ENCODE measurements at regions not wholly inside any gene's neighbourhood (a gene's known extent, or its start where the extent isn't known, plus 50 kb on each side); places are given as distances from the start of the nearest gene placed in this dataset.

GRCh38 chr11:97279341-97279740, 889.5 kb downstream of the JRKL start:
- no peak for DNase-seq (ENCODE audit: low read depth in 2 of 2)

DNA sequence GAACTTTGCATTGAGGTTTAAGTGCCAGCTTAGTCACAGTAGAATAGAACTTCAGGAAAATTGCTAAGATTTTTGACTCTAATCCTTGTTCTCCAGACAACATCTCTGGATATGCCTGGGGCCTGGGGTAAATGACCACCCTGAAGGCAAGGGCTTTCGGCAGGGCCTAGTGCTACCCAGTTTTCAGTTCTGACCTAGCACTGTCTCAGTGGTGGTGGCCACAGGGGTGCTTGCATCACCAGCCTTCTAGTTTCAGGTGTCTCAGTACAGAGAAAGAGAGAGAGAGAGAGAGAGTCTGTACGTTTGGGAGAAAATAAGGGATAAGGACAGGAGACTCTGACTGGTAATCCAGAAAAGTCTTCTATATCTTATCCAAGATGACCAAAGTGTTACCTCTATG, 890.5 kb downstream of the JRKL start:
- no peak for DNase-seq (ENCODE audit: low read depth in 2 of 2)

GRCh38 chr11:97289823-97290222, 900.0 kb downstream of the JRKL start:
- DNase-seq (ENCODE audit: low read depth in 2 of 2): no peak

DNA sequence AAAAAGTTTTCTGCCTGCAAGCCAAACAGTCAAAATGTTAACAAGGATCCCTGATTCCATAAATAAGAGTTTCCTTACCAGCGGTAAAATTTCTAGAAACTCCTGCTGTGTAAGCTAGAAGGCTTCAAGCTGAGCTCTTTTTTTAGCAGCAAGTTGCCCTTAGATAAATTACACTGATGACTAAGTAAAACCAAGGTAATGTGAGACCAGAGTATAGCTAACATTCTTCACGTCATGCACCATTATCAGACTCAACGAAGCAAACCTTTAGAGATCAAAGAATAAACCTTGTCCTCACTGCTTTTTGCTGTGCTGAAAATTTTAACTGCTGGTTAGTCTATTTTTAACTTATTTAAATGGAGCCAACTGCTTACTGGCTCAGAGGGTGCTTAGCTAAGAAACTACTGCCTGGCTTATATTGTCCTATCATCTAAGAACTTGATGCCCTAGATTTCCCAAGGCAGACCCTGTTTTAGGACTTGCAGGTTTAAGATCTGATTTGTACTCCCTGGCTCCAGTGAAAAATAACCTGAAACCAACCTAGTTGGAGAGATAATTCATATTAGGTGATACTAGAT, 900.7 kb downstream of the JRKL start:
- DNase-seq (ENCODE audit: low read depth in 2 of 2): no peak

DNA sequence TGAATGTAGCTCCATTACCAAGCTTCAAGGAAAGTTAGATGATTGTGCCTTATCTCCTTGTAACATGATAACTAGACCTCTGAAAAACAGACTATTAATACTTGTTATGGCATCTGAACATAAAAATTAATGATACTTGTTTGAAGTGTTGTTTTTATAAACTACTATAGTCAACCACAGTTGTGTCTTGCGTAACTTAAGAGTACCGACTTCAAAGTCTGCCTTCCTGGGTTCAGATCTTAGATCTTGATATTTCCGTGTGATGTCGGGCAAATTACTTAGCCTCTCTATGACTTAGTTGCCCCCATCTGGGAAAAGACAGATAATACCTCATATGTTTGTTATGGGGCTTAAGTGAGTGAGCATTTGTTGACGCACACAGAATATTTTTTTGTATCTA, 906.5 kb downstream of the JRKL start:
- DNase-seq (ENCODE audit: low read depth in 2 of 2): no peak

GRCh38 chr11:97309291-97309690, 919.5 kb downstream of the JRKL start:
- no peak for DNase-seq (ENCODE audit: low read depth in 2 of 2)

DNA sequence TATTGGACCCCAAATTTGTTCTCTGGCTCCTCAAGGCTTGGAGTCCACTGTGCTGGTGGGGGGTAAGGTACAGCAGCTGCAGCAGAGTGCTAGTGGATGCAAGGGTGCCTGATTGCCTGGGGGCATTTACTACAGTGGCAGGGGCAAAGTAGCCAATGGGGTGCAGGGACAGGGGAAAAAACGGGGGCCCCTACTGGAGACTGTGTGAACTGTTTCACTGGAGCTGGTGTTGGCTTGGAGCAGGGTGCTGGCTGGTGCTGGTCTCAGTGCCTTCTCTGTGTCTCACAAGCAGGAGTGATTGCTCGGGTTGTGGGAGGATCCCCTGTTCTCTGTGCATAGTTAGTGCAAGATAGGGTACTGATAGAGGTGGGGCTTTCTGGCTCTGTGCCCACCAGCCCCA, 935.9 kb downstream of the JRKL start:
- no peak for DNase-seq (ENCODE audit: low read depth in 2 of 2)

GRCh38 chr11:97332271-97332670, 942.5 kb downstream of the JRKL start:
- DNase-seq (ENCODE audit: low read depth in 2 of 2): no peak

GRCh38 chr11:97336064-97336463, 946.3 kb downstream of the JRKL start:
- DNase-seq (ENCODE audit: low read depth in 2 of 2): no peak

GRCh38 chr11:97345032-97345431, 955.2 kb downstream of the JRKL start:
- DNase-seq (ENCODE audit: low read depth in 2 of 2): no peak

DNA sequence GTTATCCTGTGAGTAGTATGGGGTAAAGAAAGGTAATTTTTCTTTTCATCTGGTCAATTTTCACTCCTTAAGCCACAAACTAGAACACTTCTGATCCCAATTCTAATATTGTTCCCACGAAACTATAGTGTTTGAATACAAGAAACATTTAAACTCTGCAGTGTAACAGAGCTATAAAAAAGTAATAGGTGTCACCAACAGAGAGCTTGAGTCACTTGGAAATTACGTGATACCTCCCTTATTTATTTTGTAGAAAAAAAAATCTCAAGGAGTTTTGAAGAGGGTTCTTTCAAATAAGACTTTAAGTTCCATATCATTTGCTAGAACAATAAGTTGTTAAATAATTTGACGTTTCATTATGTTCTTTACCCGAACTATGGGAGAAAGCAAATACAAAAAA, 959.4 kb downstream of the JRKL start:
- no peak for DNase-seq (ENCODE audit: low read depth in 2 of 2)

DNA sequence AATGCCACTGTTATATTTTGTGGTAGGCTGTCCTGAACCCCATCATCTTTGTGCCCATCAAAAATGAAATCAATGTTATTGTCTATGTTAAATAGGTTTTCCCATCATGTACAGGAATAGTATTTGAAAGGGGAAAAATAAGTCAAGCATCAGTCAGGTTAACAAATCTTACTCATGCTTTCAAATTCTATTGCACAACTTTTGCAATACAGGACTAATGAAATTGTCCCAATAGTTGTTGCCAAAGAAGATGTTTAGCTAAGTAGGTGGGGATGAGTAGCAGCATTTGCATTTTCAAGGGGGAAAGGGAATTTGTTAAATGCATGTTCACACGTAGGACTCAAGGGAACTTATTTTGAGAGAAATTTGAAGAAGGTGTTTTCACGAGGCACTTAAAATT, 962.1 kb downstream of the JRKL start:
- DNase-seq (ENCODE audit: low read depth in 2 of 2): no peak

DNA sequence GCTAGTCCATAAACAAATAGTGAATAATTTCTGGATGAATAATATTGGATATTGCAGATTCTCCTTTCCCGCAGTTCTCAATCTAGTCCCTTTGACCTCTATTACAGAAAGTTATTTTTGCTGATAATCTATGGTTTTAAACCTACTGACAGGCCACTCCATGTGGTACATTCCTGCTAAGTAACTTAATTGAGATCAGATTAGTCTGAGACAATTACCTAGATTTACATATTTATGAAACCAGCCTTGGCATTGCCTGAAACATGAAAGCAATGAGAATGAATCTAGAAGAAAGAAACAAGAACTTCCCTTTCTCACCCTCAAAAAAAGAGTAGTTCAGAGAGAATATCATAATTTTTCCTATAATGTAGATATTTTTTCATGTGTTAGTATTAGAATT, 964.2 kb downstream of the JRKL start:
- DNase-seq (ENCODE audit: low read depth in 2 of 2): no peak

DNA sequence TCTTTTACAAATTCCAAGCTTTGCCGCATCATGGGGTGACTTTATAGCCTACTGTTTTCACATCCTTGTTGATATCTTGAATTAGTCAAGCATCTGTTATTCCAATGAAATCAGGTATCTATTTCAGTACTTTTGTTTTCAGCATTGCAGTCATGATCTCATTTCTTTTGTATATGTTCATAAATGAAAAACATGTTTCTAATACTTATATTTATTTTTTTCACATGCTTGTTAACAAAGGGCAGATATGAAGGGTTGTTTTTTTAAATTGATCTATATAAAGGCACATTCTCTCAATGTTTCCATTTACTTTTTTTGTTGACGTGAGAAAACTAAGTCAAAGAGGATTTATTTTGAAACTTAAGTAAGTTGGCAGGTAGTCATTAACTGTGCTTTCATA, 964.8 kb downstream of the JRKL start:
- DNase-seq (ENCODE audit: low read depth in 2 of 2): no peak

DNA sequence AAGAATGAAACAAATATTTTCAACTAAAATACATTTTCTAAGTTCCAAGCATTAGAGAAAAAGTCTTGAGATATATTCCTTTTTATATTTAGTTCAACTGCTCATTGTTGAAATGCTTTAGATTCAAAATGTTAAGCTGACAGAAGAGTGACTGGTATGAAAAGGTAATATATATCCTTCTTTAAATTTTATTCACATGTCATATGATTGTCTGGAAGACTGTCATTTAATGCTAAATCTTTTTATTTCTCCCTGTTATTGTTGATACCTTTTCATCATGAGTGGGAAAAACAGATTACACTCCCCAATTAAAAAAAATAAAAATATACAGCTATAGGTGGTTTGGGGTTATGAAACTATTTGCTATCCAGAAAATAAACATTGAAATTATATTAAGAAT, 965.4 kb downstream of the JRKL start:
- DNase-seq (ENCODE audit: low read depth in 2 of 2): no peak

DNA sequence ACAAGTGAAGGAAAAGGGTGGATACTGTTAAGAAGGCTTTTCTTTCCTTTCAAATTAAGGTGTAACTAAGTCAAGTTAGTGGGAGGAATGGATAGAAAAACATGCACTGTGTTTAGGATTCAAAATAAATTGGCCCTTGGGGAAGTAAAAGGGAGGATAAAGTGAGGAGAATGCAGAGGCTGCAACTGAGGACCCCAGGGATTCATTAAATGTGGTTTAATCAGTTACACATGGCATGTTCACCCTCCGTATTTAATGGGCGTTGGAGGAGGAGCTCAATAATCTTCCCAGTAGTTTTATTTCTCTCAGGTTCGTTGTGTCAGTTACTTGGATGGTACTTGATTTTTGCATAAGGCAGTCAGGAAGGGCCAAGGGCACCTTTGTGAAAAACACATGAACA, 966.3 kb downstream of the JRKL start:
- DNase-seq (ENCODE audit: low read depth in 2 of 2): no peak

DNA sequence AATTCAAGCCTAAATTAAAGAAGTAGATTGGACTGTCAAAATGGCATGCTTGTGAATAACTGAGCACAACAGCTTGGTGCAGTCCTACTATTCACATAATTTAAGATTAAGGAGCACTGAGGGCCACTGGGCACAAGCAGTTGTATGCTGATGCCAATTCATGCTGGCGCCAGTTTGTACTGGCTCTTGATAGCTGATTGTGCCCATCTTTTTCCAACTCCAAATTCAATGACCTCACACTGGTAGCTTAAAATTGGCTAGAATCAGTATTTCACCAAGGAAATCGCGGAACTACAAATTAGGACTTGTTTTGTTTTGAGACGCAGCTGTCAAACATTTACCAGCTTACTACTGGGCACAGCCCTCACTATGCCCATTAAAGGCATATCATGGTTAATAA, 969.2 kb downstream of the JRKL start:
- DNase-seq (ENCODE audit: low read depth in 2 of 2): no peak

- no peak for DNase-seq (ENCODE audit: low read depth in 2 of 2)
These were observed 972.1 kb downstream of the JRKL start for GRCh38 chr11:97361812-97362378.

GRCh38 chr11:97363331-97363730, 973.5 kb downstream of the JRKL start:
- no peak for DNase-seq (ENCODE audit: low read depth in 2 of 2)

DNA sequence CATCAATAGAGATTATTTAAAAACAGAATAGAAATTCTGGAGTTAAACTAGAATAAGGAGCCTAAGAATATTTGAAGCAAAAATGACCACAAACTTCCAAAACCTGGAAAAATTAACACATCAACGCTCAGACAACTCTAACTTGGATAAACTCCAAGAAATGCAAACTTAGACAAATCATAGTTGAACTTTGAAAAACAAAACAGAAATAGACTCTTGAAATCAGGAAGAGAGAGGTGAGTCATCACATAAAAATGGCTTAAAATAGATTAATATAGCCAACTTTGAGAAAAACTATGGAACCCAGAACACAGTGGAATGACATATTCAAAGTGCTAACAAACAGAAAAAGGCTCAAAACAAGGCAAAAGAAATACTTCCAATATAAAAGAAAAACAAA, 974.2 kb downstream of the JRKL start:
- DNase-seq (ENCODE audit: low read depth in 2 of 2): no peak

DNA sequence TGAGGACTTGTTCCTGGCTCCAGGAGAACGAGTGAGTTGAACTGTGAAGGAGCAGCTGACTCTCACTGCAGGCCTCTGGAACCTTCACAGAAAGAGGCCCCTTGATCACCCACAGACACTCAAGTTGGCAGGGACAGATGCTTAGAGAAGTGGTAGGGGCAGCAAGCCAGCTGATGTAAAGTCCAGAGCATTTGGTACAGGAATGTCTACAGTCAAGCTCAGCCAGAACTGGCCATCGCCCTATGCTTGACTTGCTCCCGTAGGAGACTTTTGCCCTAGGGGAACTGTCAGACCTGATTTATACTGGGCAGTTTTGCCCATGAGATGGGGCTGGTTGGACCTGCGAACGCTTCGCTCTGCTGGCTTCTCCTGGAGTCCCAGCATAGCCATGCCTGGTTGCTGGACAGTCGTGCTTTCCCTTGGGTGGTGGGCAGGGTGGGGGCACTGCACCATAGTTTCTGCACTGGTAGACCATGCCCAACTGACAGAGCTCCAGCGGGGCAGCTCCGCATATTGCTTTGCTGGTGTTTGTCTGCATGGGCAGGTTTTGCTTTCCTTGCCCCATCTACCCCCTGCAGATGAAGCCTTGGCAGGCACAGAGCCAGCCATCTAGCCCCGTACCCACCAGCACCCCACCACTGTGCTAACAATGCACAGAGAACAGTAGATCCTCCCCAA, 977.7 kb downstream of the JRKL start:
- no peak for DNase-seq (ENCODE audit: low read depth in 2 of 2)

- no peak for DNase-seq (ENCODE audit: low read depth in 2 of 2)
These were observed 999.5 kb downstream of the JRKL start for GRCh38 chr11:97389270-97389669.

GRCh38 chr11:97398246-97398645, 1008.4 kb downstream of the JRKL start:
- DNase-seq (ENCODE audit: low read depth in 2 of 2): no peak

DNA sequence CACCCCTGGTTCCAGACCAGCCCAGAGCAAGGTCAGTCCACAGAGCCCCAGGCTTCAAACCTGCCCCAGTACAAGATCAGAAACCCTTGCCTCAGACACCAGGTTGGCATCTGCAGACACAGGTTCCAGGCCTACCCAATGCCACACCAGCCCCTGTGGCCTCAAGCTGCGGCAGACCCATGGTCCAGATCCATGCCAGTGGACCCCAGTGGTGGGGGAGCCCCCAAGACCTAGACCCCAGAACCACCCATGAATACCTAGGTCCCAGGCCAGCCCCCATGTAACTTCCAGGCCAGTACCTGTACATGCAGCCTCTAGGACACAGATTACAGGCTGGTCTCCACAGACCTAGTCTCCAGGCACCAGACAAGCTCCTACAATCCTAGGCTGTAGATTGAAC, 1019.3 kb downstream of the JRKL start:
- DNase-seq (ENCODE audit: low read depth in 2 of 2): no peak

All from activated CD4-positive, alpha-beta T cell treated with anti-CD3 and anti-CD28 coated beads for 24 hours (primary cell).